ENCODE measurements at regions not wholly inside any gene's neighbourhood (a gene's known extent, or its start where the extent isn't known, plus 50 kb on each side); places are given as distances from the start of the nearest gene placed in this dataset.

DNA sequence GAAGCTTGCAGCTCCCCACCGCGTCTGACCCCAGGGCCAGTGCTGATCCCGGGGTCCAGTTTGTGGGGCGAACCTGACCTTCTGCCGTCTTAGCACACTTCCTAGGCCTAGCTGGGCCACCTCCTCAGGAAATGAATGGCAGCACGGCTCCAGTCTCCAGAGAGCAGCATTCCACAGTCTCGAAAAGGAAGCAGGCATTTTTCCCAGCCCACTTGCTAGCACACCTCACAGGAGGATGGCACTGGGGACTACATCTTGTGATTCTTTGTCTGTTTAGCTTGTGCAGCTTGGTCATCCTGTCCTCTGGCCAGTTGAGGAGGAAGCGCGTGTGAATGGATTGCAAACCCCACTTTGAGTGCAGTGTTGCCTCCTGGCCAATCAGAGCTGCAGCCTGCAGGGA lies 308.0 kb upstream of the IRX2 start:
- TF ChIP-seq POLR2A (IDR thresholded peaks at IDR 0.05) (no peak), POLR2AphosphoS5 (IDR thresholded peaks at IDR 0.05) (no peak)
- TF ChIP-seq, protein P1, sequence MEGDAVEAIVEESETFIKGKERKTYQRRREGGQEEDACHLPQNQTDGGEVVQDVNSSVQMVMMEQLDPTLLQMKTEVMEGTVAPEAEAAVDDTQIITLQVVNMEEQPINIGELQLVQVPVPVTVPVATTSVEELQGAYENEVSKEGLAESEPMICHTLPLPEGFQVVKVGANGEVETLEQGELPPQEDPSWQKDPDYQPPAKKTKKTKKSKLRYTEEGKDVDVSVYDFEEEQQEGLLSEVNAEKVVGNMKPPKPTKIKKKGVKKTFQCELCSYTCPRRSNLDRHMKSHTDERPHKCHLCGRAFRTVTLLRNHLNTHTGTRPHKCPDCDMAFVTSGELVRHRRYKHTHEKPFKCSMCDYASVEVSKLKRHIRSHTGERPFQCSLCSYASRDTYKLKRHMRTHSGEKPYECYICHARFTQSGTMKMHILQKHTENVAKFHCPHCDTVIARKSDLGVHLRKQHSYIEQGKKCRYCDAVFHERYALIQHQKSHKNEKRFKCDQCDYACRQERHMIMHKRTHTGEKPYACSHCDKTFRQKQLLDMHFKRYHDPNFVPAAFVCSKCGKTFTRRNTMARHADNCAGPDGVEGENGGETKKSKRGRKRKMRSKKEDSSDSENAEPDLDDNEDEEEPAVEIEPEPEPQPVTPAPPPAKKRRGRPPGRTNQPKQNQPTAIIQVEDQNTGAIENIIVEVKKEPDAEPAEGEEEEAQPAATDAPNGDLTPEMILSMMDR (IDR thresholded peaks at IDR 0.05), result no peak
